ENCODE measurements at regions not wholly inside any gene's neighbourhood (a gene's known extent, or its start where the extent isn't known, plus 50 kb on each side); places are given as distances from the start of the nearest gene placed in this dataset.

GRCh38 chr4:96776920-96777527, 937.1 kb downstream of the PDHA2 start:
- Histone ChIP-seq H3K4me1 (ENCODE audit: insufficient read depth, insufficient read length) (no peaks in the 10 kb centered on the region), H3K27me3 (ENCODE audit: insufficient read depth, insufficient read length) (no peaks in the 10 kb centered on the region), H3K36me3 (ENCODE audit: insufficient read depth, insufficient read length, low read length) (no peaks in the 10 kb centered on the region), H3K9ac (ENCODE audit: insufficient read length, low read depth) (no peak overlapping the region), H3K9me3 (ENCODE audit: insufficient read depth, low read length) (no peaks in the 10 kb centered on the region), H3K4me3 (ENCODE audit: insufficient read length, low read depth) (no peak overlapping the region)
- TF ChIP-seq SUZ12 (IDR thresholded peaks at IDR 0.05; ENCODE audit: extremely low read depth, insufficient read depth, insufficient read length), result no peak
- DNase-seq (ENCODE audit: low read depth, low spot score), result no peak

- no peak overlapping the region for H3K9ac ChIP-seq (ENCODE audit: insufficient read length, low read depth)
- H3K27me3 ChIP-seq (ENCODE audit: insufficient read depth, insufficient read length), result no peaks in the 10 kb centered on the region
- H3K36me3 ChIP-seq (ENCODE audit: insufficient read depth, insufficient read length, low read length), result no peaks in the 10 kb centered on the region
- TF ChIP-seq ZNF274 (IDR thresholded peaks at IDR 0.05; ENCODE audit: low read depth, low read length), result no peak
- TF ChIP-seq SUZ12 (IDR thresholded peaks at IDR 0.05; ENCODE audit: extremely low read depth, insufficient read depth, insufficient read length), result no peak
- no peak for TF ChIP-seq YY1 (IDR thresholded peaks at IDR 0.05; ENCODE audit: insufficient read depth, insufficient read length)
- no peaks in the 10 kb centered on the region for H3K4me1 ChIP-seq (ENCODE audit: insufficient read depth, insufficient read length)
- no peak overlapping the region for H3K4me3 ChIP-seq (ENCODE audit: insufficient read length, low read depth)
- no peak for DNase-seq (ENCODE audit: low read depth, low spot score)
- H3K9me3 ChIP-seq (ENCODE audit: insufficient read depth, low read length), result no peaks in the 10 kb centered on the region
These were observed 944.4 kb downstream of the PDHA2 start for GRCh38 chr4:96784336-96784735.

GRCh38 chr4:96786306-96786705, 946.4 kb downstream of the PDHA2 start:
- H3K4me3 ChIP-seq (ENCODE audit: insufficient read length, low read depth), result no peak overlapping the region
- DNase-seq (ENCODE audit: low read depth, low spot score), result no peak
- H3K9ac ChIP-seq (ENCODE audit: insufficient read length, low read depth), result no peak overlapping the region
- no peaks in the 10 kb centered on the region for H3K36me3 ChIP-seq (ENCODE audit: insufficient read depth, insufficient read length, low read length)
- no peaks in the 10 kb centered on the region for H3K9me3 ChIP-seq (ENCODE audit: insufficient read depth, low read length)
- no peak for TF ChIP-seq YY1 (IDR thresholded peaks at IDR 0.05; ENCODE audit: insufficient read depth, insufficient read length)
- no peaks in the 10 kb centered on the region for H3K4me1 ChIP-seq (ENCODE audit: insufficient read depth, insufficient read length)
- no peaks in the 10 kb centered on the region for H3K27me3 ChIP-seq (ENCODE audit: insufficient read depth, insufficient read length)

GRCh38 chr4:96787766-96788165, 947.9 kb downstream of the PDHA2 start:
- Histone ChIP-seq H3K9me3 (ENCODE audit: insufficient read depth, low read length) (no peaks in the 10 kb centered on the region), H3K9ac (ENCODE audit: insufficient read length, low read depth) (no peak overlapping the region), H3K27me3 (ENCODE audit: insufficient read depth, insufficient read length) (no peaks in the 10 kb centered on the region), H3K4me3 (ENCODE audit: insufficient read length, low read depth) (no peak overlapping the region), H3K4me1 (ENCODE audit: insufficient read depth, insufficient read length) (no peaks in the 10 kb centered on the region), H3K36me3 (ENCODE audit: insufficient read depth, insufficient read length, low read length) (no peaks in the 10 kb centered on the region)
- TF ChIP-seq ZNF274 (IDR thresholded peaks at IDR 0.05; ENCODE audit: low read depth, low read length), result no peak
- TF ChIP-seq SUZ12 (IDR thresholded peaks at IDR 0.05; ENCODE audit: extremely low read depth, insufficient read depth, insufficient read length), result no peak
- no peak for TF ChIP-seq YY1 (IDR thresholded peaks at IDR 0.05; ENCODE audit: insufficient read depth, insufficient read length)
- DNase-seq (ENCODE audit: low read depth, low spot score), result no peak

GRCh38 chr4:96809563-96809962, 969.7 kb downstream of the PDHA2 start:
- TF ChIP-seq SUZ12 (IDR thresholded peaks at IDR 0.05; ENCODE audit: extremely low read depth, insufficient read depth, insufficient read length), result no peak
- no peak for TF ChIP-seq YY1 (IDR thresholded peaks at IDR 0.05; ENCODE audit: insufficient read depth, insufficient read length)
- no peak for TF ChIP-seq ZNF274 (IDR thresholded peaks at IDR 0.05; ENCODE audit: low read depth, low read length)
- Histone ChIP-seq H3K9ac (ENCODE audit: insufficient read length, low read depth) (no peak overlapping the region), H3K4me1 (ENCODE audit: insufficient read depth, insufficient read length) (no peaks in the 10 kb centered on the region), H3K9me3 (ENCODE audit: insufficient read depth, low read length) (no peaks in the 10 kb centered on the region), H3K27me3 (ENCODE audit: insufficient read depth, insufficient read length) (no peaks in the 10 kb centered on the region), H3K36me3 (ENCODE audit: insufficient read depth, insufficient read length, low read length) (no peaks in the 10 kb centered on the region), H3K4me3 (ENCODE audit: insufficient read length, low read depth) (no peak overlapping the region)
- no peak for DNase-seq (ENCODE audit: low read depth, low spot score)

- H3K27me3 ChIP-seq (ENCODE audit: insufficient read depth, insufficient read length), result no peaks in the 10 kb centered on the region
- H3K4me3 ChIP-seq (ENCODE audit: insufficient read length, low read depth), result no peak overlapping the region
- H3K9ac ChIP-seq (ENCODE audit: insufficient read length, low read depth), result no peak overlapping the region
- H3K36me3 ChIP-seq (ENCODE audit: insufficient read depth, insufficient read length, low read length), result no peaks in the 10 kb centered on the region
- no peaks in the 10 kb centered on the region for H3K9me3 ChIP-seq (ENCODE audit: insufficient read depth, low read length)
- no peaks in the 10 kb centered on the region for H3K4me1 ChIP-seq (ENCODE audit: insufficient read depth, insufficient read length)
- no peak for DNase-seq (ENCODE audit: low read depth, low spot score)
- no peak for TF ChIP-seq YY1 (IDR thresholded peaks at IDR 0.05; ENCODE audit: insufficient read depth, insufficient read length)
- no peak for TF ChIP-seq SUZ12 (IDR thresholded peaks at IDR 0.05; ENCODE audit: extremely low read depth, insufficient read depth, insufficient read length)
- no peak for TF ChIP-seq ZNF274 (IDR thresholded peaks at IDR 0.05; ENCODE audit: low read depth, low read length)
These were observed 987.2 kb downstream of the PDHA2 start for GRCh38 chr4:96827086-96827485.

- H3K36me3 ChIP-seq (ENCODE audit: insufficient read depth, insufficient read length, low read length), result no peaks in the 10 kb centered on the region
- TF ChIP-seq SUZ12 (IDR thresholded peaks at IDR 0.05; ENCODE audit: extremely low read depth, insufficient read depth, insufficient read length), result no peak
- no peak for TF ChIP-seq ZNF274 (IDR thresholded peaks at IDR 0.05; ENCODE audit: low read depth, low read length)
- TF ChIP-seq YY1 (IDR thresholded peaks at IDR 0.05; ENCODE audit: insufficient read depth, insufficient read length), result no peak
- H3K9me3 ChIP-seq (ENCODE audit: insufficient read depth, low read length), result no peaks in the 10 kb centered on the region
- no peak for DNase-seq (ENCODE audit: low read depth, low spot score)
- no peaks in the 10 kb centered on the region for H3K27me3 ChIP-seq (ENCODE audit: insufficient read depth, insufficient read length)
- H3K9ac ChIP-seq (ENCODE audit: insufficient read length, low read depth), result no peak overlapping the region
- H3K4me3 ChIP-seq (ENCODE audit: insufficient read length, low read depth), result no peak overlapping the region
- no peaks in the 10 kb centered on the region for H3K4me1 ChIP-seq (ENCODE audit: insufficient read depth, insufficient read length)
These were observed 993.9 kb downstream of the PDHA2 start for GRCh38 chr4:96833831-96834230.

GRCh38 chr4:96835991-96836390, 996.1 kb downstream of the PDHA2 start:
- Histone ChIP-seq H3K4me3 (ENCODE audit: insufficient read length, low read depth) (no peak overlapping the region), H3K4me1 (ENCODE audit: insufficient read depth, insufficient read length) (no peaks in the 10 kb centered on the region), H3K9ac (ENCODE audit: insufficient read length, low read depth) (no peak overlapping the region), H3K27me3 (ENCODE audit: insufficient read depth, insufficient read length) (no peaks in the 10 kb centered on the region), H3K36me3 (ENCODE audit: insufficient read depth, insufficient read length, low read length) (no peaks in the 10 kb centered on the region), H3K9me3 (ENCODE audit: insufficient read depth, low read length) (no peaks in the 10 kb centered on the region)
- no peak for DNase-seq (ENCODE audit: low read depth, low spot score)
- TF ChIP-seq YY1 (IDR thresholded peaks at IDR 0.05; ENCODE audit: insufficient read depth, insufficient read length), result no peak
- TF ChIP-seq SUZ12 (IDR thresholded peaks at IDR 0.05; ENCODE audit: extremely low read depth, insufficient read depth, insufficient read length), result no peak
- no peak for TF ChIP-seq ZNF274 (IDR thresholded peaks at IDR 0.05; ENCODE audit: low read depth, low read length)
